Lower leg skin (tissue), 4 donors: ENCODE measurements at regions not wholly inside any gene's neighbourhood (a gene's known extent, or its start where the extent isn't known, plus 50 kb on each side); places are given as distances from the start of the nearest gene placed in this dataset.
"Not testable (repeated sequence)": the region's sequence is repeated elsewhere in the genome, so short reads cannot be mapped to it uniquely, and the experiment has no call there.

Experiments
- DNase-seq, 2 donors: peaks; one replicate each; pipeline ENCODE4 v3.0.0-alpha.2; 2019; ENCODE audit warnings: low spot score in 2 of 2
- H3K4me3 ChIP-seq: fragments of 200-600 bp; sonication (generic); 2 replicates; pipeline ENCODE4 v1.5.1; 2017; ENCODE audit warnings: mild to moderate bottlenecking, low read depth; ENCODE audit not compliant: poor library complexity, severe bottlenecking
- CTCF ChIP-seq, 3 donors: fragments of 450-650 bp; IDR thresholded peaks; one replicate each; pipeline ENCODE4 v1.5.1; 2016; ENCODE audit warnings: antibody characterized with exemption in 3 of 3, mild to moderate bottlenecking in 3 of 3, moderate library complexity in 2 of 3
- POLR2A ChIP-seq, 2 donors: fragments of 450-650 bp; IDR thresholded peaks; one replicate each; pipeline ENCODE4 v1.6.1; 2016 to 2017; ENCODE audit warnings: antibody characterized with exemption in 2 of 2, mild to moderate bottlenecking in 1 of 2, moderate library complexity in 1 of 2
- WGBS, 2 donors: methylation state at CpG; one replicate each; pipeline ENCODE4 v1.1.5; 2018; 5-methylcytosine and 5-hydroxymethylcytosine counted together
- intact Hi-C: fragments of 100-400 bp; cut with DNase I; formaldehyde crosslinking; loops from one replicate; pipeline ENCODE4 v1.15.0; 2023; ENCODE audit warnings: low total_unique reads

DNA sequence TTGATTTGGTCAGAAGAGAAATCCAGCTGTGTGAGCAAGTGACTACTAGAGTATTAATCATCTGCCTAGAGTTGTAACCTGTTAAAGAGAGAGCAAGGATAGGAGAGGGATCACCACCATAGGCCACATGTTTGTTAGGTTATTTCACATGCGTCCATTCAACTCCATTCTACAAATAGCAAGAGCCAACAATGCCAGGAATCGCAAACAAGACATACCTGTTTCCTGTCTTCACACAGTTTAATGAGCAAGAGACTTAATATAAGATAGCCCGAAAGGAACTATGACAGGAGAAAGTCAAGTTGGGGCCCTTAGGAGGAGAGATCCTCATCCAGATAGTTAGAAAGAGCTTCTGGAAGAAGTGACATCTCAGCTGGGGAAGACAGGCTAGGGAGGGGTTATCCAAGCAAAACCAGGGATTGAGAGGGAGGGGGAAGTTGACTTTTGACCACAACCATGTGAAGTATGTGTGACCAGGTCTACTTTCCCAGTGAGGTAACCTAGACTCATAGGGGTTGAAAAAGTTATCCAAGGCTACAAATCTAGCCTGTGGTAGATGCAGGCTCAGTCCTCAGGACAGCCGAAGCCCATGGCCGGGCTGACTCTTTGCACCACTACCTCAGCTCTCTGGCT, 147.4 kb downstream of the ALDH8A1 start:
- TF ChIP-seq CTCF (IDR thresholded peaks at IDR 0.05), result no peak
- TF ChIP-seq POLR2A (IDR thresholded peaks at IDR 0.05), result no peak
- intact Hi-C loops, result no loop called here
- DNase-seq, result no peak
- no peak overlapping the region for H3K4me3 ChIP-seq
- WGBS, 2 donors, result 64 to 80% methylated on average over 5 of the region's 5 CpGs

GRCh38 chr6:134797400-134798113, 152.3 kb downstream of the ALDH8A1 start:
- no peak overlapping the region for H3K4me3 ChIP-seq
- WGBS, 2 donors, result 73 to 77% methylated on average over 7 of the region's 7 CpGs
- peak in 1 of 2 donors; percentile 41 for DNase-seq
- intact Hi-C loops, result no loop called here
- TF ChIP-seq POLR2A (IDR thresholded peaks at IDR 0.05) (no peak), CTCF (IDR thresholded peaks at IDR 0.05) (no peak)

DNA sequence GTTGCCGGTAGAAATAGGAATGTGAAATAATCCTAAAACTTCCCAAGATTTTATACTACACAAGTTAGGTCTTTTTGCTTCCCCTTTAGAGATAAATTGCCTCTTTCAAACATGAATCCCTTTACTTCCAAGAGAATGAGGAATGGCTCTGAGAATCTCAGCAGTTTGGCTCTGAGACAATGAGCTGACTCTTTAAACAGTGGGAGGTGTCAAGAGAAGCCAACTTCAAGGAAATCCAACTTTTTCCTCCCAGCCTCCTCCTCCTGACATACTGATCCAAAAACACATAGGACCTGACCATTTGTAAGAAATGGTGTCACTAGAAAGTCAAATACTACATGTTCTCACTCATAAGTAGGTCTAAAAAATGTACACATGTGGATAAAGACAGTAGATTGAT, 154.2 kb downstream of the ALDH8A1 start:
- H3K4me3 ChIP-seq, result no peak overlapping the region
- WGBS, 2 donors, result 53 to 54% methylated on average over 1 of the region's 1 CpG
- intact Hi-C loops, result no loop called here
- no peak for TF ChIP-seq CTCF (IDR thresholded peaks at IDR 0.05)
- DNase-seq, result no peak

DNA sequence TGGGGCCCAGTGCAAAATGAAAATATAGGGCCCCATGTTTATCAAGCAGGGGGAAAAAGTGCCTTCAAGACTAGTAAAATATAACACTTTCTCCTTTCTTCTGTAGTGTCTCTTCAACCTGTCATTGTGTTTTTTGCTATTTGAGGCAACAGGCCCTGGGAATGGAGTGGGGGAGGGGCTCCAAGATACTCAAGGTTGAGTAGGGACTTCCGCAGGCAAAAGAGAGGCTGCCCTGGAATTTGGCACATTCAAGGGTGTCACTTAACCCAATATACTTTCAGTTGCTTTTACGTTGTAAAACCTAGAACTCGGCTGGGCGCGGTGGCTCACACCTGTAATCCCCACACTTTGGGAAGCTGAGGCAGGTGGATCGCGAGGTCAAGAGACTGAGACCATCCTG, 154.9 kb downstream of the ALDH8A1 start:
- intact Hi-C loops, result no loop called here
- 97% methylated on average over 7 of the region's 7 CpGs for WGBS, 2 donors
- no peak for TF ChIP-seq CTCF (IDR thresholded peaks at IDR 0.05)
- H3K4me3 ChIP-seq, result no peak overlapping the region
- DNase-seq, result no peak

DNA sequence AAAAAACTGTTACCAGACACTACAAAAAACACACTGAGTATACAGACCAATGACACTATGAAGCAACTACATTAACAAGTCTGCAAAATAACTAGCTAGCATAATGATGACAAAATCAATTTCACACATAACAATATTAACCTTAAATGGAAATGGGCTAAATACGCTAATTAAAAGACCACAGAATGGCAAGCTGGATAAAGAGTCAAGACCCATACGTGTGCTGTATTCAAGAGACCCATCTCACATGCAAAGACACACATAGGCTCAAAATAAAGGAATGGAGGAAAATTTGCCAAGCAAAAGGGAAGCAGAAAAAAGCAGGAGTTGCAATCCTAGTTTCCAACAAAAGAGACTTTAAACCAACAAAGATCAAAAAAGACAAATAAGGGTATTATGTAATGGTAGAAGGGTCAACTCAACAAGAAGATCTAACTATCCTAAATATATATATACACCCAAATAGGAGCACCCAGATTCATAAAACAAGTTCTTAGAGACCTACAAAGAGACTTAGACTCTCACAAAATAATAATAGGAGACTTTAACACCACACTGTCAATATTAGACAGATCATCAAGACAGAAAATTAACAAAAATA, 158.6 kb downstream of the ALDH8A1 start:
- H3K4me3 ChIP-seq, DNase-seq, intact Hi-C loops: not testable (repeated sequence)
- WGBS, 2 donors, result 94 to 97% methylated on average over 2 of the region's 2 CpGs

GRCh38 chr6:134787261-134787877, 162.5 kb downstream of the ALDH8A1 start:
- WGBS, 2 donors, result 47 to 57% methylated on average over 6 of the region's 6 CpGs
- DNase-seq, result no peak
- TF ChIP-seq POLR2A (IDR thresholded peaks at IDR 0.05) (no peak), CTCF (IDR thresholded peaks at IDR 0.05) (no peak)
- intact Hi-C loops, result no loop called here
- no peak overlapping the region for H3K4me3 ChIP-seq
